Left lung (tissue), 4 donors: ENCODE measurements at regions not wholly inside any gene's neighbourhood (a gene's known extent, or its start where the extent isn't known, plus 50 kb on each side); places are given as distances from the start of the nearest gene placed in this dataset.

Source experiments
- ATAC-seq: fragments of 200-7000 bp; cut with Tn5 transposase; one replicate; pipeline ENCODE4 v1.9.1; 2020; ENCODE audit warnings: moderate library complexity
- DNase-seq, 4 donors: peaks; one replicate each; pipeline ENCODE4 v3.0.0-alpha.2; 2013 to 2020
- H3K27ac ChIP-seq, 2 donors: fragments of 200-600 bp; sonication (generic) in 1 of 2; one replicate each; pipeline versions ENCODE4 v1.5.0 to v1.8.0; 2020 to 2021
- H3K27me3 ChIP-seq, 2 donors: fragments of 200-600 bp; sonication (generic) in 1 of 2; one replicate each; pipeline versions ENCODE4 v1.5.0 to v1.8.0; 2020 to 2021
- H3K36me3 ChIP-seq, 2 donors: fragments of 200-600 bp; sonication (generic) in 1 of 2; one replicate each; pipeline versions ENCODE4 v1.5.0 to v1.8.0; 2020 to 2021
- H3K4me1 ChIP-seq, 2 donors: fragments of 200-600 bp; one replicate each; pipeline ENCODE4 v1.8.0; 2021
- H3K4me3 ChIP-seq, 2 donors: fragments of 200-600 bp; sonication (generic) in 1 of 2; one replicate each; pipeline versions ENCODE4 v1.5.0 to v1.8.0; 2020 to 2021; ENCODE audit warnings: mild to moderate bottlenecking in 1 of 2
- H3K9me3 ChIP-seq, 2 donors: fragments of 200-600 bp; sonication (generic) in 1 of 2; one replicate each; pipeline versions ENCODE4 v1.5.0 to v1.8.0; 2020 to 2021
- CTCF ChIP-seq, 2 donors: fragments of 200-600 bp; sonication (generic) in 1 of 2; IDR thresholded peaks; one replicate each; pipeline versions ENCODE4 v1.5.0 to v1.8.0; 2021; ENCODE audit warnings: antibody characterized with exemption in 2 of 2
- intact Hi-C, 2 donors: fragments of 100-400 bp; cut with DNase I; formaldehyde crosslinking; loops; one replicate each; pipeline versions ENCODE4 v1.11.2 to v1.14.2; 2022
- donor health status: DM: no; HTN: yes; CAD: no.
- donor health status: DM: no; HTN: no; CAD: no.

GRCh38 chr1:218760601-218761570, 412.8 kb upstream of the LYPLAL1 start:
- Histone ChIP-seq H3K36me3 (no peaks in the 10 kb centered on the region), H3K9me3 (no peaks in the 10 kb centered on the region), H3K27me3 (no peaks in the 10 kb centered on the region), H3K4me1 (no peaks in the 10 kb centered on the region), H3K4me3 (no peak overlapping the region), H3K27ac (no peak overlapping the region)
- intact Hi-C loops, result no loop called here
- ATAC-seq (no peak), DNase-seq (no peak)
- no peak for TF ChIP-seq CTCF (IDR thresholded peaks at IDR 0.05)

GRCh38 chr1:218763538-218763937, 410.1 kb upstream of the LYPLAL1 start:
- H3K27ac ChIP-seq, result no peak overlapping the region
- intact Hi-C loops, result no loop called here
- ATAC-seq (no peak), DNase-seq (no peak)
- H3K9me3 ChIP-seq, result no peaks in the 10 kb centered on the region
- H3K36me3 ChIP-seq, result no peaks in the 10 kb centered on the region
- no peak for TF ChIP-seq CTCF (IDR thresholded peaks at IDR 0.05)
- no peak overlapping the region for H3K4me3 ChIP-seq
- H3K27me3 ChIP-seq, result no peaks in the 10 kb centered on the region
- H3K4me1 ChIP-seq, result no peaks in the 10 kb centered on the region

GRCh38 chr1:218765753-218766152, 407.9 kb upstream of the LYPLAL1 start:
- intact Hi-C loops, result no loop called here
- H3K36me3 ChIP-seq, result no peaks in the 10 kb centered on the region
- H3K9me3 ChIP-seq, result no peaks in the 10 kb centered on the region
- ATAC-seq (no peak), DNase-seq (no peak)
- H3K4me1 ChIP-seq, result no peaks in the 10 kb centered on the region
- no peak for TF ChIP-seq CTCF (IDR thresholded peaks at IDR 0.05)
- no peaks in the 10 kb centered on the region for H3K27me3 ChIP-seq
- H3K4me3 ChIP-seq, result no peak overlapping the region
- H3K27ac ChIP-seq, result no peak overlapping the region

GRCh38 chr1:218771931-218772330, 401.7 kb upstream of the LYPLAL1 start:
- H3K4me3 ChIP-seq, result no peak overlapping the region
- intact Hi-C loops, result no loop called here
- no peak for DNase-seq
- H3K9me3 ChIP-seq, result no peaks in the 10 kb centered on the region
- no peaks in the 10 kb centered on the region for H3K36me3 ChIP-seq
- H3K4me1 ChIP-seq, result no peaks in the 10 kb centered on the region
- H3K27me3 ChIP-seq, result no peaks in the 10 kb centered on the region
- no peak overlapping the region for H3K27ac ChIP-seq
- TF ChIP-seq CTCF (IDR thresholded peaks at IDR 0.05), result no peak
- no peak for ATAC-seq

- H3K27me3 ChIP-seq, result no peaks in the 10 kb centered on the region
- H3K36me3 ChIP-seq, result no peaks in the 10 kb centered on the region
- intact Hi-C loops, result no loop called here
- ATAC-seq (no peak), DNase-seq (peak in 1 of 4 donors; percentile 13)
- no peaks in the 10 kb centered on the region for H3K4me1 ChIP-seq
- no peak overlapping the region for H3K4me3 ChIP-seq
- no peak for TF ChIP-seq CTCF (IDR thresholded peaks at IDR 0.05)
- no peaks in the 10 kb centered on the region for H3K9me3 ChIP-seq
- no peak overlapping the region for H3K27ac ChIP-seq
These were observed 401.1 kb upstream of the LYPLAL1 start for GRCh38 chr1:218772575-218772974.
